ENCODE measurements at regions not wholly inside any gene's neighbourhood (a gene's known extent, or its start where the extent isn't known, plus 50 kb on each side); places are given as distances from the start of the nearest gene placed in this dataset.

GRCh38 chr7:68205826-68206225 is 1209.2 kb downstream of the TYW1 start:
- TF ChIP-seq CTCF (conservative IDR thresholded peaks at IDR 0.05; ENCODE audit: low read depth, low read length) = no peak
- no peak for DNase-seq (ENCODE audit: low read depth)
- H3K4me3 ChIP-seq (ENCODE audit: low read depth, low read length) = no peak overlapping the region

DNA sequence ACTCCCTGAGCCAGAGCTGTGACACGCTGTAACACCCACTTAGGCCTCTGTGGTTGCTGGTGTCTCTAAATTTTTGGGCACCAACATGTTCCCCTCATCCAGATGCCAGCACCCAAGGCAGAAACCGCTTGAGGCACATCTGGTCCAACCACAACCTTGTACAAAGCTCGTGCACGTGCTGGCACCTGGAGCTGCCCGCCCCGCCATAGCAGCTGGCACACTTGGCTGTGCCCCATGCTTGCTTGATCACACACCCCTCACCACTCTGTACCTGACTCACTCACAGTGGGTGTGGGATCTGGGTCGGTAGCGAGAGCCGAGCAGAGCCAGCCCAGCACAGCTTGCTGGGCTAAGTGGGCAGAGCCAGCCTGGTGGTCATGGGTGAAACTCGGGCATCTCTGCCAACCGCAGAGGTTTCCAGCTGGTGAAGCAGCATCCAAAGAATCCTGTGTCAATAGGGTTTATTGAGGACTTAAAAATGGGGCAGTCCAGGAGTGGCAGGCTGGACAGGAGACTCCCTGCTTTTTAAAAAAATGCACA is 1210.4 kb downstream of the TYW1 start:
- H3K4me3 ChIP-seq (ENCODE audit: low read depth, low read length) = no peak overlapping the region
- TF ChIP-seq CTCF (conservative IDR thresholded peaks at IDR 0.05; ENCODE audit: low read depth, low read length) = no peak
- no peak for DNase-seq (ENCODE audit: low read depth)

DNA sequence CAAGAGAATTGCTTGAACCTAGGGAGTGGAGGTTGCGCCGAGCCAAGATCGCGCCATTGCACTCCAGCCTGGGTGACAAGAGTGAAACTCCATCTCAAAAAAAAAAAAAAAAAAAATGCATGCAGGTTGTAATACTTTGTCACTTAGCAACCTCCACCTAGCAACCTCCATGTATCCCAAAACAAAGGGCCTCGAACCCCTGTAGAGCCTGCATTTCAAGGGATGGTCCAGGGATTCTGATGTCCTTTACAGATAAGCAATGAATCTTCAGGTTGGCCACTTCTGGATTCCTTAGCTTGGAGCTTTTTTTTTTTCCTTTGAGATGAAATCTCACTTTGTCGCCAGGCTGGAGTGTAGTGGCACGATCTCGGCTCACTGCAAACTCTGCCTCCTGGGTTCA is 1211.0 kb downstream of the TYW1 start:
- no peak for TF ChIP-seq CTCF (conservative IDR thresholded peaks at IDR 0.05; ENCODE audit: low read depth, low read length)
- H3K4me3 ChIP-seq (ENCODE audit: low read depth, low read length) = no peak overlapping the region
- DNase-seq (ENCODE audit: low read depth) = no peak

GRCh38 chr7:68209486-68209885 is 1212.9 kb downstream of the TYW1 start:
- DNase-seq (ENCODE audit: low read depth) = no peak
- no peak overlapping the region for H3K4me3 ChIP-seq (ENCODE audit: low read depth, low read length)
- TF ChIP-seq CTCF (conservative IDR thresholded peaks at IDR 0.05; ENCODE audit: low read depth, low read length) = no peak

- no peak overlapping the region for H3K4me3 ChIP-seq (ENCODE audit: low read depth, low read length)
- DNase-seq (ENCODE audit: low read depth) = no peak
- no peak for TF ChIP-seq CTCF (conservative IDR thresholded peaks at IDR 0.05; ENCODE audit: low read depth, low read length)
Observed at GRCh38 chr7:68213838-68214237, 1217.2 kb downstream of the TYW1 start.

GRCh38 chr7:68216051-68216450 is 1219.4 kb downstream of the TYW1 start:
- TF ChIP-seq CTCF (conservative IDR thresholded peaks at IDR 0.05; ENCODE audit: low read depth, low read length) = no peak
- H3K4me3 ChIP-seq (ENCODE audit: low read depth, low read length) = no peak overlapping the region
- DNase-seq (ENCODE audit: low read depth) = no peak

GRCh38 chr7:68217426-68217825 is 1220.8 kb downstream of the TYW1 start:
- no peak overlapping the region for H3K4me3 ChIP-seq (ENCODE audit: low read depth, low read length)
- TF ChIP-seq CTCF (conservative IDR thresholded peaks at IDR 0.05; ENCODE audit: low read depth, low read length) = no peak
- DNase-seq (ENCODE audit: low read depth) = no peak

Measured in epithelial cell of proximal tubule (primary cell).